HCT116 (cell line): ENCODE measurements at regions not wholly inside any gene's neighbourhood (a gene's known extent, or its start where the extent isn't known, plus 50 kb on each side); places are given as distances from the start of the nearest gene placed in this dataset.

Experiments
- ATAC-seq: fragments of 200-7000 bp; cut with Tn5 transposase; 2 replicates; pipeline ENCODE4 v1.9.1; 2020; ENCODE audit warnings: mild to moderate bottlenecking, moderate library complexity
- BruUV-seq: library from RNA; stranded (reverse); fragments of 400-500 nt; replicated peaks from 2 replicates; lab custom pipeline; 2021; lab: Mats Ljungman, UMichigan
- CTCF ChIA-PET: fragments of 300-600 bp; sonication (Branson Sonifier 250); formaldehyde crosslinking; loops from one replicate; lab custom pipeline; 2021; ENCODE audit warnings: antibody characterized with exemption; lab: Charles Lee
- POLR2A ChIA-PET: fragments of 300-600, 350-600 bp; sonication (Branson Sonifier 250); formaldehyde crosslinking; loops from one replicate; lab custom pipeline; 2021; ENCODE audit warnings: antibody characterized with exemption; lab: Charles Lee
- RAD21 ChIA-PET, 2 experiments: fragments of 300-600 bp; sonication (Branson Sonifier 250); formaldehyde crosslinking; loops; one replicate each; lab custom pipeline; 2023; ENCODE audit warnings: low total read pairs in 2 of 2; ENCODE audit not compliant: uncharacterized antibody in 2 of 2, unreplicated experiment in 2 of 2, low non-redundant PET in 1 of 2; lab: Charles Lee
- DNase-seq: peaks from one replicate; pipeline ENCODE4 v3.0.0-alpha.2; 2010; ENCODE audit warnings: low read depth, low spot score
- H2AFZ ChIP-seq: fragments of 200-600 bp; shearing (Covaris generic), sonication (generic); 2 replicates; pipeline ENCODE4 v1.6.1; 2017; ENCODE audit warnings: low read depth, mixed run types, mixed read lengths, antibody characterized with exemption, low read length; ENCODE audit not compliant: poor library complexity, severe bottlenecking
- H3K27ac ChIP-seq: 2 replicates; pipeline ENCODE4 v1.5.1; 2012; ENCODE audit warnings: low read depth, low read length
- H3K27me3 ChIP-seq: fragments of 200-600 bp; sonication (generic); 2 replicates; pipeline ENCODE4 v1.6.1; 2016; ENCODE audit warnings: mixed run types, low read length, mixed read lengths; ENCODE audit not compliant: insufficient read depth
- H3K36me3 ChIP-seq, 2 experiments: fragments of 200-500 bp in 1 of 2; fragments of 200-600 bp in 1 of 2; sonication (Bioruptor generic) in 1 of 2; sonication (generic) in 1 of 2; 2 replicates each; pipeline versions ENCODE4 v1.5.1 to v1.6.1; 2014 to 2016; ENCODE audit warnings: low read length in 2 of 2, inconsistent platforms in 1 of 2, mixed read lengths in 1 of 2, mixed run types in 1 of 2; ENCODE audit not compliant: insufficient read depth in 2 of 2, control insufficient read depth in 1 of 2
- H3K4me1 ChIP-seq, 2 experiments: fragments of 200-600 bp in 1 of 2; sonication (generic) in 1 of 2; 2 replicates each; pipeline versions ENCODE4 v1.5.1 to v1.6.1; 2012 to 2017; ENCODE audit warnings: low read length in 2 of 2, inconsistent platforms in 1 of 2, mild to moderate bottlenecking in 1 of 2, mixed read lengths in 1 of 2, mixed run types in 1 of 2, moderate library complexity in 1 of 2; ENCODE audit not compliant: insufficient read depth in 2 of 2, control insufficient read depth in 1 of 2
- H3K4me2 ChIP-seq: fragments of 200-600 bp; sonication (generic); 2 replicates; pipeline ENCODE4 v1.6.1; 2017; ENCODE audit warnings: mixed run types, low read length, mixed read lengths
- H3K4me3 ChIP-seq, 2 experiments: fragments of 200-600 bp in 1 of 2; sonication (generic) in 1 of 2; replicated peaks in 1 of 2; 2 replicates each; pipeline ENCODE4 v1.5.1; 2011 to 2016; ENCODE audit warnings: low read length in 2 of 2, control low read depth in 1 of 2, low read depth in 1 of 2, mild to moderate bottlenecking in 1 of 2, mixed read lengths in 1 of 2, mixed run types in 1 of 2
- H3K79me2 ChIP-seq: fragments of 200-600 bp; sonication (generic); 2 replicates; pipeline ENCODE4 v1.6.1; 2017; ENCODE audit warnings: mild to moderate bottlenecking, mixed run types, low read length, moderate library complexity, mixed read lengths; ENCODE audit not compliant: insufficient read depth
- H3K9ac ChIP-seq: fragments of 200-600 bp; sonication (generic); 2 replicates; pipeline ENCODE4 v1.6.1; 2016; ENCODE audit warnings: low read length, mixed read lengths
- H3K9me2 ChIP-seq: fragments of 200-600 bp; sonication (generic), shearing (Covaris generic); 2 replicates; pipeline ENCODE4 v1.6.1; 2017; ENCODE audit warnings: mixed run types, mild to moderate bottlenecking, moderate library complexity; ENCODE audit not compliant: insufficient read depth
- H3K9me3 ChIP-seq, 2 experiments: fragments of 200-500 bp in 1 of 2; fragments of 200-600 bp in 1 of 2; sonication (Bioruptor generic) in 1 of 2; sonication (generic) in 1 of 2; 2 replicates each; pipeline ENCODE4 v1.6.1; 2014 to 2017; ENCODE audit warnings: low read length in 2 of 2, mixed read lengths in 2 of 2, inconsistent platforms in 1 of 2, low read depth in 1 of 2, mild to moderate bottlenecking in 1 of 2, mixed run types in 1 of 2, moderate library complexity in 1 of 2; ENCODE audit not compliant: control insufficient read depth in 1 of 2, insufficient read depth in 1 of 2
- H4K20me1 ChIP-seq: fragments of 200-600 bp; sonication (generic), shearing (Covaris generic); 2 replicates; pipeline ENCODE4 v1.6.1; 2017; ENCODE audit warnings: mixed run types, mild to moderate bottlenecking, moderate library complexity; ENCODE audit not compliant: insufficient read depth
- ATF3 ChIP-seq: IDR thresholded peaks from 2 replicates; pipeline ENCODE4 v1.6.1; 2012
- CBX3 ChIP-seq: IDR thresholded peaks from 2 replicates; pipeline ENCODE4 v1.6.1; 2012; ENCODE audit warnings: low read depth
- CEBPB ChIP-seq: IDR thresholded peaks from 2 replicates; pipeline ENCODE4 v1.6.1; 2012; ENCODE audit warnings: low read depth
- EGR1 ChIP-seq: IDR thresholded peaks from 2 replicates; pipeline ENCODE4 v1.6.1; 2012; ENCODE audit warnings: low read depth
- MAX ChIP-seq: IDR thresholded peaks from 2 replicates; pipeline ENCODE4 v1.6.1; 2012
- POLR2A ChIP-seq: IDR thresholded peaks from 2 replicates; pipeline ENCODE4 v1.7.0; 2011; ENCODE audit warnings: borderline replicate concordance; ENCODE audit not compliant: insufficient read depth, insufficient read length; ENCODE audit errors: extremely low read depth
- REST ChIP-seq: IDR thresholded peaks from 2 replicates; pipeline ENCODE4 v1.6.1; 2012; ENCODE audit warnings: low read depth
- SIN3A ChIP-seq: IDR thresholded peaks from 2 replicates; pipeline ENCODE4 v1.6.1; 2012; ENCODE audit warnings: low read depth
- SRF ChIP-seq: IDR thresholded peaks from 2 replicates; pipeline ENCODE4 v1.6.1; 2012; ENCODE audit warnings: low read depth
- TCF7L2 ChIP-seq: IDR thresholded peaks from 2 replicates; pipeline ENCODE4 v1.7.0; 2011; ENCODE audit warnings: borderline replicate concordance, inconsistent platforms; ENCODE audit not compliant: insufficient read depth, insufficient read length; ENCODE audit errors: extremely low read depth
- YY1 ChIP-seq: IDR thresholded peaks from 2 replicates; pipeline ENCODE4 v1.6.1; 2011; ENCODE audit warnings: low read length, low read depth, moderate library complexity, mild to moderate bottlenecking; ENCODE audit not compliant: insufficient replicate concordance; ENCODE audit errors: extremely low read depth
- ZBTB33 ChIP-seq: IDR thresholded peaks from 2 replicates; pipeline ENCODE4 v1.6.1; 2011; ENCODE audit warnings: mild to moderate bottlenecking, low read length, moderate library complexity; ENCODE audit not compliant: insufficient replicate concordance; ENCODE audit errors: extremely low read depth
- ZFX ChIP-seq: fragments of 450-650 bp; IDR thresholded peaks from 2 replicates; pipeline ENCODE4 v1.6.1; 2017
- ZNF274 ChIP-seq: fragments of 200-500 bp; sonication (Bioruptor generic); IDR thresholded peaks from 2 replicates; pipeline ENCODE4 v1.6.1; 2014; ENCODE audit warnings: mild to moderate bottlenecking, low read depth, low read length, inconsistent platforms
- intact Hi-C: fragments of 100-400 bp; cut with micrococcal nuclease; formaldehyde crosslinking; loops from 2 replicates; pipeline ENCODE4 v1.10.0; 2022

GRCh38 chr2:163368655-163369054 lies 367.2 kb downstream of the FIGN start:
- H3K79me2 ChIP-seq: no peaks in the 10 kb centered on the region
- H3K27ac ChIP-seq: no peak overlapping the region
- no peak overlapping the region for H3K9ac ChIP-seq
- H3K9me3 ChIP-seq: no peaks in the 10 kb centered on the region
- RAD21 ChIA-PET: no interaction called here
- H3K9me2 ChIP-seq: no peaks in the 10 kb centered on the region
- no peak overlapping the region for H3K4me3 ChIP-seq
- intact Hi-C loops: no loop called here
- no TSS peak for BruUV-seq
- POLR2A ChIA-PET: no interaction called here
- no peak for ATAC-seq
- no peaks in the 10 kb centered on the region for H3K4me1 ChIP-seq
- no peak overlapping the region for H3K4me2 ChIP-seq
- no peaks in the 10 kb centered on the region for H3K36me3 ChIP-seq
- H4K20me1 ChIP-seq: no peaks in the 10 kb centered on the region
- CTCF ChIA-PET: no interaction called here
- H2AFZ ChIP-seq: no peak overlapping the region
- H3K27me3 ChIP-seq: no peaks in the 10 kb centered on the region
- no peak for DNase-seq
- TF ChIP-seq ZFX (no peak), YY1 (no peak), CBX3 (no peak), REST (no peak), TCF7L2 (no peak), EGR1 (no peak), MAX (no peak), SRF (no peak), ZNF274 (no peak), CEBPB (no peak), POLR2A (no peak), SIN3A (no peak), ATF3 (no peak), ZBTB33 (no peak)
